Erythroblast (primary cell): ENCODE measurements at regions not wholly inside any gene's neighbourhood (a gene's known extent, or its start where the extent isn't known, plus 50 kb on each side); places are given as distances from the start of the nearest gene placed in this dataset.

ENCODE experiments used
- DNase-seq, 2 experiments: peaks; one replicate each; lab custom pipeline; 2025; lab: John Stamatoyannopoulos, UW
- GATA1 ChIP-seq: IDR thresholded peaks from 2 replicates; pipeline ENCODE4 v1.6.1; 2011; ENCODE audit warnings: low read depth, mild to moderate bottlenecking, control low read depth, low read length, moderate library complexity
- POLR2A ChIP-seq: IDR thresholded peaks from 2 replicates; pipeline ENCODE4 v1.6.1; 2011; ENCODE audit warnings: mild to moderate bottlenecking, low read length

- TF ChIP-seq GATA1 = no peak
- no peak for TF ChIP-seq POLR2A
- no peak for DNase-seq
These were observed 144.1 kb downstream of the QRSL1 start for GRCh38 chr6:106773522-106773921.

DNA sequence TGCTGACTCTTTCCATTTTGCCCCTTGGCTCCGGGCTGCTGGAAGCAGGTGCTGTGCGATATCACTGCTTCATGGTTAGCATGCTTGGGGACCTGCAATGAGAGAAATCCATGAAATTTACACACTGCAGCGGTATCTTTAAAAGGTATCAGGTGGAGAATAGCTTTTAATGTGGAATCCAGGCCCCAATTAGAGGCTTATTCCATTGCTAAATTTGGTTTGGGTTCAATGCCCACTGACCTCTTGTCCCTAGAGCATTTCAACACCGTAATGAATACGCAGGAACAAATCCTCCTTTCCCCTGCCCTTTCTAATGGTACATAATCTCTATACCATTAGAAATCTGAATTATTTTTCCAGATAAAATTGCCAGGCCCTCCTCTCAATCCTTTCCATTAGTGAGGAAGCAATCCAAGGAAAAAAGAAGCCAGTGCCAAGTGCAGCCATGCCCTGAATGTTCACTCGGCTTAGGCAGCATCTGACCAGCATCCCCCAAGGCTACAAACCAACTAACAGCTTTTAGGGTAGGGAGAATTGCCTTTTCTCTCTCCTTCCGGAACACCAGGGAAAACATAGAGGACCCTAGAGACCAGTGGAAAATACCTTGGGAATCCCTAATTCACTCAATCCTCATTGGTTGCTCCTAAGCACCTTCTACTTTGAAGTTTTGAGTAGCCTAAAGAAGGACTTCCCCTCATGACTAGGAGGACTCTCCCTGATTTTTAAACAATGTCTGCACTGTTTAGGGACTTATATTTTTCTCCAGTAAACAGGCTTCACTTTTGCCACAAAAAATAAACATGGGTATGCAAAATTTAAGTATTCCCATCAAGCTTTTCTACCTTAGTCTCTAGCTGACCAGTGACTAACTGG, 143.1 kb downstream of the QRSL1 start:
- DNase-seq = no peak

DNA sequence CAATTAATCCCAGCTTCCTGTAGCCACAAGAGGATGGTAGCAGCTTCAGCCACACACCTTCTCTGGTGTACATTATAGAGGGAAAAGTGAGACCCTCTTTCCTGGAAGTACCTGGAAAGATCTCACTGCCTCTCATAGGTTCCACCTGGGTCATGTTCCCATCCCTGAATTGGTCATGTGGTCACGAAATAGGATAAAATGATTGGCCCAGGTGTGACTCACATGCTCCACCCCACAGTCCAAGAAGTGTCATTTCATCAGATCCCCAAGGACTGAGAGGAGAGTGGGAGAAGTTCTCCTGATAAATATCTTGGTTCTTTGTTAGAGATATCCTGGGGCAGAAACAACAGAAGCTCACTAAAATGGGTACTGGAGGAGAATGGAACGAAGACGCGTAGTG, 142.4 kb downstream of the QRSL1 start:
- TF ChIP-seq POLR2A (no peak), GATA1 (no peak)
- no peak for DNase-seq

More for the DNA sequence above, 143.1 kb downstream of the QRSL1 start:
- no peak for TF ChIP-seq POLR2A
- TF ChIP-seq GATA1 = no peak

DNA sequence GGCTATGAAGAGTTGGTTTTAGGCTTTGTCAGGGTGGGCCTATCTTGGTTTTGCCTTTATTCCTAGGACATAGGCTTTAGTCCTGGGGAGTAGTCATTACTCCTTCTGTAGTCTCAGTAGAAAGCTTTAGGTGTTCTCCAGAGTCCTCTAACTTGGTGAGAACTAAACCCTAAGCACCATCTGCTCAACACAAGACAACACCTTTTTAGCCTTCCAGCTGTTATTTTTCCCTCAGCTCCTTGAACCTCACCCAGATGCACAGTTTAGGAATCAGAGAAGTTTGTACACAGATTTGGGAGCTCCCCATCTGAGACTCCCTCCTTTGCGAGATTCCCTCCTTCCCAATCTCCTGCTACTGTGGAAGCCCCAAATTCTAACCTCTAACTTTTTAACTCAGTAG, 141.3 kb downstream of the QRSL1 start:
- no peak for TF ChIP-seq GATA1
- TF ChIP-seq POLR2A = no peak

DNA sequence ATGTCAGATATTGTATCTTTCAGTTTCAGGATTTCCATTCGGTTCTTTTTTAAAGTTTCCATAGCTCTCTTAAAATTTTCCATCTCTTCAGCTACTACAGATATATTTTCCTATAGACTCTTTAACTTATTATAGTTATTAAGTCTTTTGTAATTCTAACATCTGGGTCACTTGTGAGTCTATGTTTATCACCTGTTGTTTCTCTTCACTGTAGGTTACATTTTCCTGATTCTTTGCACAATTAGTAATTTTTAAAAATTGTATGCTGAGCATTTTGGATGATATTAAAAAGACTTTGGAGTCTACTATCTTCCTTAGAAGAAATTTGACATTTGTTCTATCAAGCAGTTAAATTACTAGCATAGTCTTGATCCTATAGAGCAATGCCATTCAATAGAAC, 140.7 kb downstream of the QRSL1 start:
- no peak for DNase-seq
- TF ChIP-seq POLR2A (no peak), GATA1 (no peak)

More for the DNA sequence above, 141.3 kb downstream of the QRSL1 start:
- DNase-seq = no peak

DNA sequence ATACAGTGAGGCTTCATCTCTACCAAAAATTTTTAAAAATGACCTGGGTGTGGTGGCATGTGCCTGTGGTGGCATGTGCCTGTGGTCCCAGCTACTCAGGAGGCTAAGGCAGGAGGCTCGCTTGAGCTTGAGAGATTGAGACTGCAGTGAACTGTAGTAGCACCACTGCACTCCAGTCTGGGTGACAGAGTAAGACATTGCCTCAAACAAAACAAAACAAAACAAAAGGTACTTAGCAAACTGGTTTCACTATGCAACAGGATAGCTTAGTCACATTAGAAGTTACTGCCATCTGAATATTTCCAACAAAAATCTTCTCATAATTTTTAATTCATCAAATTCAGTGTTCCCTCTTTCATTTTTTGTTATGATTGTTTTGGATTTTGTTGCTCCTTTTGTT, 137.9 kb downstream of the QRSL1 start:
- DNase-seq = no peak
- TF ChIP-seq GATA1 = no peak
- TF ChIP-seq POLR2A = no peak

DNA sequence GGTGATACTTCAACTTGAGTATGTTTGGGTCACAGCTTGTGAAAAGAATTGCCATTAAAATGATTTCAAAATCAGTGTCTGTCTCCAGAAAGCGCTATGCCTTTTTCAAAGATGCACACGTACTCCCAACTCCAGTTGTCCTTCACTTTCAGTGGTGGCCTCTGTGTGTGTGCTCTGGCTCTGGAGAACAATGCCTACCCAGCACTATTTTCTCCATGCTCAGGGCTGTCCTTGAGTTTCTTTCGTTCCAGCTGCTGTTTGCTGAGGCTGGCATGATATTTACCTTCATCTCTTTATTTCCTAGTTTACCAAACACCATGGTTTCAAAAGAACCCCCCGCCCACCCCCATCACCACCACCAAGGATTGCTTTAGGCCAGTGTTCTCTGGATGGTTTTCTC, 136.8 kb downstream of the QRSL1 start:
- DNase-seq = no peak
- TF ChIP-seq GATA1 (no peak), POLR2A (no peak)

DNA sequence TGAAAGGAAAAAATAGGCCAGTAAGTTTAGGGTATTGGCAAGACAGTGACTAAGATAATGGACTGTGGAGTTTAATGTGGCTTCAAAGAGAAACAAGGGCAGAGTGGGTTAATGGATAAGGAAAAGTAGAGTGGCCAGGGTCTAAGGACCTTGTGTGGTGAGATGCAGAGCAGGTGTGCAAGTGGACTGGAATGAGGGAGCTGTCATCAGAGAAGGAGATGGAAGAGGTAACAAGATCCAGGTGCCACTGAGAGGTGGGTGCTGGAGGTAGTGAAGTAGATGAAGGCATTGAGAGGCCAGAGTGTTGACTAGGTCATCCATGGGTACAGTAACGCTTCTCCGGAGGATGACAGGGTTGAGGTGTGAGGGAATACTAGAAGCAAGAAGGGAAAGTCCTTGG, 136.1 kb downstream of the QRSL1 start:
- no peak for DNase-seq
- TF ChIP-seq POLR2A (no peak), GATA1 (no peak)

DNA sequence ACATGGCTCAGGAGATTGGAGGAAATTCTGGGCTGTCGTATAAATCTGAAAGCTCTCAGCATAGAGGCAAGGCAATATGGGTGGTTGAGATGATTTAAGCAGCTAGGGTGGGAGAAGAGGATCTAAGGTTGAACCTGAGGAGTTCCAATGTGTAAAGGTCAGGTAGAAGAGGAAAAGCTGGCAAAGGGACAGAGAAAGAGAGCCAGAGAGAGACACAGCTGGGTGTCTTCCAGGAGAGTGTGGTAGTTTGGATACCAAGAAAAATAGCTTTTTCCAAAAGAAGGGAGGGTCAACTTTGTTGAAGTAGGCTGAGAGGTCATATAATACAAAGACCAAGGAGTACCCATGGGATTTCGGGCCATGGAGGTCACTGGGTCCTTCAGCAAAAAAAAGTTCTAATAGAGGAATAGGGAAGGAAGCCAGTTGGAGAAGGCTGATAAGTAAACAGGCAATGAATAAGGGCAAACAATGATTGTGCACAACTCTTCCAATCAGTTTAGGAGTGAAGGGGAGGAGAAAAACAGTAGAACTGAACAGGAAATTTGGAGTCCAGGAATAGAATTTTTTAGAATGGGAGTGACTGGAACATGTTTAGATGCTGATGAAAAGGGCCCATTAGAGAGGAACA, 135.1 kb downstream of the QRSL1 start:
- DNase-seq = no peak
- TF ChIP-seq POLR2A (no peak), GATA1 (no peak)

GRCh38 chr6:106763361-106763760, 134.0 kb downstream of the QRSL1 start:
- TF ChIP-seq POLR2A (no peak), GATA1 (no peak)
- no peak for DNase-seq

DNA sequence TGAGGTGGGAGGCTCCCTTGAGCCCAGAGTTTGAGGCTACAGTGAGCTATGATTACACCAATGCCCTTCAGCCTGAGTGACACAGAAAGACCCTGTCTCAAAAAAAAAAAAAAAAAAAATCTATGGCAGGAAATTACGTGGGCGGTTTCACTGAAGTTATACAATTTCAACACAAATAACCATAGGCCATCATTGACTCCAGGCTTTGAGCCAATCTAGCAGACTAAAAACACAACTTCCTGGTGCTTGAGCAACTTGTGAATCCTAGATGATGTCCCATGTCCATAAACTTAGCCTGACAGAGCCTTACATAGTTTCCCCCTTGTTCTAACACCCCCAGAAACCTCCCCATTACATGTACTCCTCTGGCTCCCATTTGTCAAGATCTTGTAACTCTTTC, 131.8 kb downstream of the QRSL1 start:
- no peak for DNase-seq
- no peak for TF ChIP-seq GATA1
- no peak for TF ChIP-seq POLR2A

DNA sequence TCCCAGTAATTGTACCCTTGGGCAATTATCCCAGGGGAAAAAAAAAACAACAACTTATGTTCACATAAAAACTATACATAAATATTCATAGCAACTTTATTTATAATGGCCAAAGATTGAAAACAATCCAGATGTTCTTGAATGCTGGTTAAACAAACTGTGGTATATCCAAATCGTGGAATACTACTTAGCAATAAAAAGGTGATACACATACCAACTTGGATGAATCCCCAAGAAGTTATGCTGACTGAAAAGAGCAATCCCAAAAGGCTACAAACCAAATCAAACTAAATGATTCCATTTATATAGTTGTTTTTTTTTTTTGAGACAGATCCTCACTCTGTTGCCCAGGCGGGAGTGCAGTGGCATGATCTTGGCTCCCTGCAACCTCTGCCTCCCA, 129.7 kb downstream of the QRSL1 start:
- no peak for DNase-seq
- TF ChIP-seq POLR2A (no peak), GATA1 (no peak)

- TF ChIP-seq GATA1 = no peak
- TF ChIP-seq POLR2A = no peak
- no peak for DNase-seq
These were observed 128.5 kb downstream of the QRSL1 start for GRCh38 chr6:106757722-106758467.

- no peak for TF ChIP-seq POLR2A
- no peak for TF ChIP-seq GATA1
- no peak for DNase-seq
These were observed 127.9 kb downstream of the QRSL1 start for GRCh38 chr6:106757267-106757666.
